MM.1S (cell line): ENCODE measurements at regions not wholly inside any gene's neighbourhood (a gene's known extent, or its start where the extent isn't known, plus 50 kb on each side); places are given as distances from the start of the nearest gene placed in this dataset.

Experiments used
- DNase-seq: peaks from one replicate; pipeline ENCODE4 v3.0.0-alpha.2; 2015
- H2AFZ ChIP-seq: fragments of 300-600 bp; sonication (generic); 2 replicates; pipeline ENCODE4 v1.6.0; 2016; ENCODE audit warnings: antibody characterized with exemption, low read length
- H3F3A ChIP-seq: fragments of 300-600 bp; sonication (generic); 2 replicates; pipeline ENCODE4 v1.6.1; 2016; ENCODE audit warnings: mild to moderate bottlenecking, antibody characterized with exemption, low read length, moderate library complexity, mixed read lengths; ENCODE audit not compliant: insufficient read depth
- H3K27ac ChIP-seq: fragments of 300-600 bp; sonication (generic); 2 replicates; pipeline ENCODE4 v1.5.1; 2016; ENCODE audit warnings: mild to moderate bottlenecking, low read length
- H3K27me3 ChIP-seq: fragments of 300-600 bp; sonication (generic); replicated peaks from 2 replicates; pipeline ENCODE4 v1.6.0; 2016; ENCODE audit warnings: low read length; ENCODE audit not compliant: insufficient read depth
- H3K36me3 ChIP-seq: fragments of 300-600 bp; sonication (generic); replicated peaks from 2 replicates; pipeline ENCODE4 v1.6.1; 2016; ENCODE audit warnings: mild to moderate bottlenecking, low read length, mixed read lengths; ENCODE audit not compliant: insufficient read depth
- H3K4me1 ChIP-seq: fragments of 300-600 bp; sonication (generic); 2 replicates; pipeline ENCODE4 v1.6.1; 2016; ENCODE audit warnings: low read length, mixed read lengths
- H3K4me2 ChIP-seq: fragments of 300-600 bp; sonication (generic); 2 replicates; pipeline ENCODE4 v1.6.0; 2016; ENCODE audit warnings: low read depth, low read length
- H3K4me3 ChIP-seq: fragments of 300-600 bp; sonication (generic); 2 replicates; pipeline ENCODE4 v1.5.1; 2016; ENCODE audit warnings: low read length, mixed read lengths
- H3K79me2 ChIP-seq: fragments of 300-600 bp; sonication (generic); 2 replicates; pipeline ENCODE4 v1.6.1; 2016; ENCODE audit warnings: mixed run types, low read length, mixed read lengths
- H3K9ac ChIP-seq: fragments of 300-600 bp; sonication (generic); 2 replicates; pipeline ENCODE4 v1.6.1; 2016; ENCODE audit warnings: low read length, mixed read lengths
- H3K9me2 ChIP-seq: fragments of 300-600 bp; sonication (generic); replicated peaks from 2 replicates; pipeline ENCODE4 v1.6.1; 2016; ENCODE audit warnings: mild to moderate bottlenecking, low read length, mixed read lengths; ENCODE audit not compliant: insufficient read depth
- H3K9me3 ChIP-seq: fragments of 300-600 bp; sonication (generic); replicated peaks from 2 replicates; pipeline ENCODE4 v1.6.1; 2016; ENCODE audit warnings: mild to moderate bottlenecking, low read length, mixed read lengths; ENCODE audit not compliant: insufficient read depth
- H4K20me1 ChIP-seq: fragments of 300-600 bp; sonication (generic); 2 replicates; pipeline ENCODE4 v1.6.1; 2016; ENCODE audit warnings: mild to moderate bottlenecking, low read length, moderate library complexity, mixed read lengths; ENCODE audit not compliant: insufficient read depth
- CTCF ChIP-seq: fragments of 300-600 bp; sonication (generic); IDR thresholded peaks from 2 replicates; pipeline ENCODE4 v1.5.1; 2016; ENCODE audit warnings: antibody characterized with exemption, low read length, mixed read lengths
- EZH2 ChIP-seq: fragments of 300-600 bp; sonication (generic); optimal IDR thresholded peaks from 2 replicates; pipeline ENCODE3; 2017; ENCODE audit warnings: low read depth, mild to moderate bottlenecking, antibody characterized with exemption, low read length, mixed read lengths
- EZH2phosphoT487 ChIP-seq: fragments of 300-600 bp; sonication (generic); IDR thresholded peaks from 2 replicates; pipeline ENCODE4 v1.6.1; 2018; ENCODE audit warnings: antibody characterized with exemption, low read length

- no peak overlapping the region for H2AFZ ChIP-seq
- H3K27me3 ChIP-seq = no peaks in the 10 kb centered on the region
- H3K79me2 ChIP-seq = no peaks in the 10 kb centered on the region
- no peak overlapping the region for H3K4me2 ChIP-seq
- no peak for DNase-seq
- H3K9me2 ChIP-seq = no peaks in the 10 kb centered on the region
- no peaks in the 10 kb centered on the region for H3K4me1 ChIP-seq
- no peaks in the 10 kb centered on the region for H4K20me1 ChIP-seq
- no peaks in the 10 kb centered on the region for H3F3A ChIP-seq
- no peaks in the 10 kb centered on the region for H3K36me3 ChIP-seq
- H3K4me3 ChIP-seq = no peak overlapping the region
- no peak for TF ChIP-seq EZH2phosphoT487
- no peak for TF ChIP-seq CTCF
- TF ChIP-seq EZH2 = no peak
- H3K9ac ChIP-seq = no peak overlapping the region
- no peak overlapping the region for H3K27ac ChIP-seq
- no peaks in the 10 kb centered on the region for H3K9me3 ChIP-seq
These were observed 259.1 kb upstream of the KLF6 start for GRCh38 chr10:4043897-4044665.

- Histone ChIP-seq H3K9me2 (no peaks in the 10 kb centered on the region), H3K4me2 (no peak overlapping the region), H2AFZ (no peak overlapping the region), H3K27me3 (no peaks in the 10 kb centered on the region), H3K27ac (no peak overlapping the region), H3K9ac (no peak overlapping the region), H3K36me3 (no peaks in the 10 kb centered on the region), H3K9me3 (no peaks in the 10 kb centered on the region), H3F3A (no peaks in the 10 kb centered on the region), H3K4me1 (no peaks in the 10 kb centered on the region), H4K20me1 (no peaks in the 10 kb centered on the region), H3K79me2 (no peaks in the 10 kb centered on the region), H3K4me3 (no peak overlapping the region)
- DNase-seq = no peak
- TF ChIP-seq EZH2phosphoT487 (no peak), CTCF (no peak), EZH2 (no peak)
These were observed 256.6 kb upstream of the KLF6 start for GRCh38 chr10:4041635-4042034.

GRCh38 chr10:4038000-4038399 lies 253.0 kb upstream of the KLF6 start:
- Histone ChIP-seq H3K4me1 (no peaks in the 10 kb centered on the region; the same call in 1 of the 2 replicates), H3K27me3 (no peaks in the 10 kb centered on the region), H3K9ac (no peak overlapping the region), H3K9me2 (no peaks in the 10 kb centered on the region), H2AFZ (no peak overlapping the region), H3K4me2 (no peak overlapping the region), H3K36me3 (no peaks in the 10 kb centered on the region), H3K4me3 (no peak overlapping the region), H3K9me3 (no peaks in the 10 kb centered on the region), H3K79me2 (no peaks in the 10 kb centered on the region), H4K20me1 (no peaks in the 10 kb centered on the region), H3K27ac (no peak overlapping the region), H3F3A (no peaks in the 10 kb centered on the region; the same call in 1 of the 2 replicates)
- no peak for DNase-seq
- TF ChIP-seq EZH2phosphoT487 = no peak
- no peak for TF ChIP-seq EZH2
- TF ChIP-seq CTCF = no peak
